OCI-LY7 (cell line): ENCODE measurements at regions not wholly inside any gene's neighbourhood (a gene's known extent, or its start where the extent isn't known, plus 50 kb on each side); places are given as distances from the start of the nearest gene placed in this dataset.

Source experiments
- BruUV-seq: library from RNA; stranded (reverse); fragments of 400-500 nt; replicated peaks from 2 replicates; lab custom pipeline; 2021; lab: Mats Ljungman, UMichigan
- CTCF ChIA-PET: fragments of 300-600 bp; sonication (Branson Sonifier 250); formaldehyde crosslinking; loops from one replicate; lab custom pipeline; 2022; ENCODE audit warnings: antibody characterized with exemption; ENCODE audit not compliant: unreplicated experiment; lab: Charles Lee
- POLR2A ChIA-PET: fragments of 300-600 bp; sonication (Branson Sonifier 250); formaldehyde crosslinking; loops from one replicate; lab custom pipeline; 2022; ENCODE audit warnings: antibody characterized with exemption; lab: Charles Lee
- DNase-seq: peaks from one replicate; pipeline ENCODE4 v3.0.0-alpha.2; 2015; ENCODE audit warnings: low spot score
- H2AFZ ChIP-seq: fragments of 200-600 bp; sonication (generic), shearing (Covaris generic); 2 replicates; pipeline ENCODE4 v1.6.1; 2014; ENCODE audit warnings: mild to moderate bottlenecking, antibody characterized with exemption, low read length, moderate library complexity
- H3K27ac ChIP-seq: fragments of 200-600 bp; sonication (generic); 2 replicates; pipeline ENCODE4 v1.5.1; 2014; ENCODE audit warnings: mixed run types, low read depth, mild to moderate bottlenecking, moderate library complexity, low read length, inconsistent platforms; ENCODE audit not compliant: poor library complexity, severe bottlenecking
- H3K36me3 ChIP-seq: fragments of 200-600 bp; sonication (generic); 2 replicates; pipeline ENCODE4 v1.6.1; 2014; ENCODE audit warnings: mild to moderate bottlenecking, antibody characterized with exemption, low read length, moderate library complexity, mixed read lengths; ENCODE audit not compliant: insufficient read depth
- H3K4me1 ChIP-seq: fragments of 200-600 bp; sonication (generic); 2 replicates; pipeline ENCODE4 v1.5.1; 2014; ENCODE audit warnings: mild to moderate bottlenecking, low read length; ENCODE audit not compliant: insufficient read depth, poor library complexity, severe bottlenecking
- H3K4me2 ChIP-seq: fragments of 200-600 bp; sonication (generic); 2 replicates; pipeline ENCODE4 v1.6.1; 2014; ENCODE audit warnings: mild to moderate bottlenecking, low read length
- H3K4me3 ChIP-seq: fragments of 200-600 bp; sonication (generic); 2 replicates; pipeline ENCODE4 v1.5.1; 2014; ENCODE audit warnings: mild to moderate bottlenecking, low read depth, low read length; ENCODE audit not compliant: poor library complexity, severe bottlenecking
- H3K79me2 ChIP-seq: fragments of 200-600 bp; sonication (generic); 2 replicates; pipeline ENCODE4 v1.6.1; 2016; ENCODE audit warnings: low read depth, mild to moderate bottlenecking, low read length, moderate library complexity, mixed read lengths; ENCODE audit not compliant: insufficient read depth
- H3K9me2 ChIP-seq: fragments of 200-600 bp; sonication (generic); 2 replicates; pipeline ENCODE4 v1.6.1; 2016; ENCODE audit warnings: mild to moderate bottlenecking, low read length, mixed read lengths; ENCODE audit not compliant: insufficient read depth
- H3K9me3 ChIP-seq: fragments of 200-600 bp; sonication (generic); 2 replicates; pipeline ENCODE4 v1.6.1; 2014; ENCODE audit warnings: mild to moderate bottlenecking, mixed run types, low read length, mixed read lengths
- H4K20me1 ChIP-seq: fragments of 200-600 bp; sonication (generic); 2 replicates; pipeline ENCODE4 v1.6.1; 2014; ENCODE audit warnings: mild to moderate bottlenecking, antibody characterized with exemption, low read length, moderate library complexity, mixed read lengths; ENCODE audit not compliant: insufficient read depth
- EZH2phosphoT487 ChIP-seq: fragments of 200-600 bp; sonication (generic); IDR thresholded peaks from 2 replicates; pipeline ENCODE4 v1.6.1; 2018; ENCODE audit warnings: low read depth, borderline replicate concordance, mild to moderate bottlenecking, mixed run types, antibody characterized with exemption, low read length, moderate library complexity, mixed read lengths
- intact Hi-C: fragments of 100-400 bp; cut with micrococcal nuclease; formaldehyde crosslinking; loops from one replicate; pipeline ENCODE4 v1.10.0; 2022; ENCODE audit not compliant: unreplicated experiment
- TF ChIP-seq, protein P1 (sequence below): fragments of 200-600 bp; sonication (generic); conservative IDR thresholded peaks from 2 replicates; pipeline ENCODE4 v1.5.1; 2014; ENCODE audit warnings: mild to moderate bottlenecking, antibody characterized with exemption, low read length, moderate library complexity, mixed read lengths

DNA sequence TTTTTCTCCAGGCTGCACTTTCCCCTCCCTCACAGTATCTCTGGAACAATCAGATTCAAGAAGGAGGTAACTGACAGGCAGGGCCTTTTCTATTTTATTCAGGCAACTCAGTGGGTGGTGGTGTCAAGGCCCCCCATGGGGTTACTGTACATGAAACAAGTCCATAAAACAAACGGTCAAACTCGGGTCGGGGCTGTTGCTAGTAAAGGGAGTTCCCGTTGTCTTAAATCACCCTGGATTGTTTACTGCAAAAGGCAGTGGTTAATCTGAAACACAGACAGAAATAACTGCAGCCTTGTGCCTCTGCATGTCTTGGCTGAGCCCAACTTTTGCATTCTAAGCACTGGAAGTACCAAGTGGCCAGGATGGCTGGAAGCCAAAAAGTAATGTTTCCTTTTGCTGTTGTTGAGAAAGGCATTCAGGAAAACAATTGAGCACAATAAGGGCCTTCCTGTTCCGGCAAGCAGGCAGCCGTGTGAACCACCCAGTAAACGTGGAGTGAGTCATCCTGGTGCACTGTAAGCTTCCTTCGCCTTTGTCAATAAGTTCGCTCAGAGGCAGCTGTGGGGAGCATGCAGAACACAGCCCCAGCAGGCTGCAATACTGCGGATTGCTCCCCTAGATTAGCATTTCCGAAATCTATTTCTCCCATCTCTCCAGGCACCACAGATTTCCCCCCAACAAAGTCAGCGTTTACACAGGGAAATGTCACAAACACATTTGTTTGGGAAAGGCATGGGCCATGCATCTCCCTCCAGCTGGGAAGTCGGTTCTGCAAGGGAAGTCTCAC is 149.6 kb downstream of the IRS1 start:
- H3K9me2 ChIP-seq: no peaks in the 10 kb centered on the region
- H3K9me3 ChIP-seq: no peaks in the 10 kb centered on the region
- DNase-seq: no peak
- ChIA-PET POLR2A (interaction anchor here (0.6 kb wide), 1 partner anchor 334 kb away, joined by 4 read pairs; no protein-coding TSS in a partner anchor), CTCF (no interaction called here)
- H3K79me2 ChIP-seq: no peaks in the 10 kb centered on the region
- TF ChIP-seq EZH2phosphoT487: no peak
- TF ChIP-seq, protein P1, sequence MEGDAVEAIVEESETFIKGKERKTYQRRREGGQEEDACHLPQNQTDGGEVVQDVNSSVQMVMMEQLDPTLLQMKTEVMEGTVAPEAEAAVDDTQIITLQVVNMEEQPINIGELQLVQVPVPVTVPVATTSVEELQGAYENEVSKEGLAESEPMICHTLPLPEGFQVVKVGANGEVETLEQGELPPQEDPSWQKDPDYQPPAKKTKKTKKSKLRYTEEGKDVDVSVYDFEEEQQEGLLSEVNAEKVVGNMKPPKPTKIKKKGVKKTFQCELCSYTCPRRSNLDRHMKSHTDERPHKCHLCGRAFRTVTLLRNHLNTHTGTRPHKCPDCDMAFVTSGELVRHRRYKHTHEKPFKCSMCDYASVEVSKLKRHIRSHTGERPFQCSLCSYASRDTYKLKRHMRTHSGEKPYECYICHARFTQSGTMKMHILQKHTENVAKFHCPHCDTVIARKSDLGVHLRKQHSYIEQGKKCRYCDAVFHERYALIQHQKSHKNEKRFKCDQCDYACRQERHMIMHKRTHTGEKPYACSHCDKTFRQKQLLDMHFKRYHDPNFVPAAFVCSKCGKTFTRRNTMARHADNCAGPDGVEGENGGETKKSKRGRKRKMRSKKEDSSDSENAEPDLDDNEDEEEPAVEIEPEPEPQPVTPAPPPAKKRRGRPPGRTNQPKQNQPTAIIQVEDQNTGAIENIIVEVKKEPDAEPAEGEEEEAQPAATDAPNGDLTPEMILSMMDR: no peak
- H2AFZ ChIP-seq: no peak overlapping the region
- no peak overlapping the region for H3K27ac ChIP-seq
- H4K20me1 ChIP-seq: no peaks in the 10 kb centered on the region
- no peaks in the 10 kb centered on the region for H3K4me1 ChIP-seq
- no peak overlapping the region for H3K4me3 ChIP-seq
- no peak overlapping the region for H3K4me2 ChIP-seq
- H3K36me3 ChIP-seq: no peaks in the 10 kb centered on the region
- intact Hi-C loops: no loop called here
- BruUV-seq: no TSS peak

DNA sequence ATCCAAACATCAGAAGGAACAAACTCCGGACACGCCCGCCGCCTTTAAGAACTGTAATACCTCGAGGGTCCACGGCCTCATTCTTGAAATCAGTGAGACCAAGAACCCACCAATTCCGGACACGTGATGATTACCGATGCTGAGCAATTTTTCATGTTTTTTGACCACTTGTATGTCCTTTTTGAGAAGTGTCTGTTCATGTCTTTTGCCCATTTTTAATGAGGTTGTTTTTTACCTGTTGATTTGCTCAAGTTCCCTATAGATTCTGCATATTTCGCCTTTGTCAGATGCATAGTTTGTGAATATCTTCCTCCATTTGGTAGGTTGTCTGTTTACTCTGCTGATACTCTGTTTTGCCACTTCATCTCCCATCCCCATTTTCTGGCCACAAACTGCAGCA is 150.4 kb downstream of the IRS1 start:
- no peak overlapping the region for H3K27ac ChIP-seq
- POLR2A ChIA-PET: no interaction called here
- no peak for TF ChIP-seq EZH2phosphoT487
- TF ChIP-seq, protein P1: no peak
- H3K9me3 ChIP-seq: no peaks in the 10 kb centered on the region
- no peak for DNase-seq
- no peak overlapping the region for H3K4me2 ChIP-seq
- H4K20me1 ChIP-seq: no peaks in the 10 kb centered on the region
- intact Hi-C loops: no loop called here
- BruUV-seq: no TSS peak
- H3K79me2 ChIP-seq: no peaks in the 10 kb centered on the region
- CTCF ChIA-PET: no interaction called here
- H3K4me1 ChIP-seq: no peaks in the 10 kb centered on the region
- H2AFZ ChIP-seq: no peak overlapping the region
- H3K9me2 ChIP-seq: no peaks in the 10 kb centered on the region
- no peaks in the 10 kb centered on the region for H3K36me3 ChIP-seq
- no peak overlapping the region for H3K4me3 ChIP-seq
